HAP-1 (cell line): ENCODE measurements at regions not wholly inside any gene's neighbourhood (a gene's known extent, or its start where the extent isn't known, plus 50 kb on each side); places are given as distances from the start of the nearest gene placed in this dataset.
A peak's percentile ranks its signal among the peaks of the same experiment; 100 is the strongest.
"Not testable (repeated sequence)": the region's sequence is repeated elsewhere in the genome, so short reads cannot be mapped to it uniquely, and the experiment has no call there.

ENCODE experiments used
- DNase-seq, 2 experiments: peaks; one replicate each; pipeline ENCODE4 v3.0.0-alpha.2; 2016 to 2020; ENCODE audit warnings: low spot score in 2 of 2
- H3K27me3 ChIP-seq: fragments of 250-450 bp; sonication (Bioruptor Pico); 2 replicates; pipeline ENCODE4 v1.5.1; 2020; ENCODE audit warnings: low read depth, mild to moderate bottlenecking, moderate library complexity
- H3K36me3 ChIP-seq: fragments of 250-450 bp; sonication (Bioruptor Pico); replicated peaks from 2 replicates; pipeline ENCODE4 v1.5.1; 2020; ENCODE audit warnings: mild to moderate bottlenecking
- H3K4me1 ChIP-seq: fragments of 250-450 bp; sonication (Bioruptor Pico); 2 replicates; pipeline ENCODE4 v1.5.1; 2020; ENCODE audit warnings: mild to moderate bottlenecking
- H3K4me3 ChIP-seq: fragments of 250-450 bp; sonication (Bioruptor Pico); 2 replicates; pipeline ENCODE4 v1.5.1; 2020; ENCODE audit warnings: mild to moderate bottlenecking, moderate library complexity
- H3K9me3 ChIP-seq: fragments of 250-450 bp; sonication (Bioruptor Pico); 2 replicates; pipeline ENCODE4 v1.5.1; 2020; ENCODE audit warnings: mild to moderate bottlenecking, moderate library complexity
- in situ Hi-C: fragments of 300-500 bp; cut with MboI; formaldehyde crosslinking; loops from 3 replicates; pipeline ENCODE4 v1.14.3; 2020; ENCODE audit warnings: low sequenced_read_pairs, inconsistent platforms, mixed read lengths

DNA sequence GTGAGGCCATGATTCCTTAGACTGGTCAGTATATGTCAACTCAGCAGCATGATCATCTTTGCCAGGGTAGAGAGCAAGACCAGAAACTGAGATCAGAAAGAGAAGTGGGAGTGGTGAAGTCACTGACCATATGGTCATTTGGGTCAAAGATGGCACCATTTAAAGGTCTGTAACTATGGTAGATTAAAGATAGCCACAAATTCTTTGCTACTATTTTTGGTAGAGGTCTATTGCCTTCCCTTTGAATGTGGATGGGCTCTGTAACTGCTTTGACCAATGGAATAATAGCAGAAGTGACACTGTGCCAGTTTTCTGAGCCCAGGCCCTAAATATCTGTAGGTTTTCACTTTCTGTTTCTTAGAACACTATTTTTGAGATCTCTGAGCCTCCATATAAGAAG lies 117.6 kb downstream of the PCSK1 start:
- in situ Hi-C loops: no loop called here
- H3K36me3 ChIP-seq: no peaks in the 10 kb centered on the region
- H3K9me3 ChIP-seq: no peaks in the 10 kb centered on the region
- no peaks in the 10 kb centered on the region for H3K27me3 ChIP-seq
- no peak overlapping the region for H3K4me3 ChIP-seq
- DNase-seq: no peak
- H3K4me1 ChIP-seq: no peaks in the 10 kb centered on the region

GRCh38 chr5:96312383-96312782 lies 120.7 kb downstream of the PCSK1 start:
- Histone ChIP-seq H3K27me3 (no peaks in the 10 kb centered on the region), H3K9me3 (no peaks in the 10 kb centered on the region), H3K4me3 (no peak overlapping the region), H3K36me3 (no peaks in the 10 kb centered on the region), H3K4me1 (no peaks in the 10 kb centered on the region)
- no peak for DNase-seq
- in situ Hi-C loops: no loop called here

GRCh38 chr5:96307047-96307446 lies 126.0 kb downstream of the PCSK1 start:
- DNase-seq, H3K4me3 ChIP-seq, H3K4me1 ChIP-seq, H3K27me3 ChIP-seq, H3K9me3 ChIP-seq, in situ Hi-C loops, H3K36me3 ChIP-seq: not testable (repeated sequence)

DNA sequence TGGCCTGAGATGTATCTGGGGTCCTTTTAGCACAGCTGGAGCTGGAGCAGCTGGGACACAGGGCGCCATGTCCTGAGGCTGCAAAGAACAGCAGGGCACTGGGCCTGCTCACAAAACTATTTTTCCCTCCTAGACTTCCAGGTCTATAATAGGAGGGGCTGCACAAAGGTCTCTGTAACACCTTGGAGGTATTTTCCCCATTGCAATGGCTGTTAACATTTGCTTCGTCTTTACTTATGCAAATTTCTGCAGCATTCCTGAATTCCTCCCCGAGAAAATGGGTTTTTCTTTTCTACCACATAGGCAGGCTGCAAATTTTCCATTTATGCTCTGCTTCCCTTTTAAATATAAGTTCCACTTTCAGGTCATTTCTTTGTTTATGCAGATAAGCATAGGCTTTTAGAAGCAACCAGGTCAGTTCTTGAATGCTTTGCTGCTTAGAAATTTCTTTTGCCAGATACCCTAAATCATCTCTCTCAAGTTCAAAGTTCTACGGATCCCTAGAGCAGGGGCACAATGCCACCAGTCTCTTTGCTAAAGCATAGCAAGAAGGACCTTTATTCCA lies 130.8 kb downstream of the PCSK1 start:
- Histone ChIP-seq H3K4me3 (no peak overlapping the region), H3K9me3 (peaks cover 9% of the 10 kb centered on the region; the same call in 1 of the 2 replicates), H3K36me3 (no peaks in the 10 kb centered on the region), H3K4me1 (peaks cover 7% of the 10 kb centered on the region; the same call in 1 of the 2 replicates), H3K27me3 (no peaks in the 10 kb centered on the region)
- peak; percentile 14 to 23 for DNase-seq
- in situ Hi-C loops: no loop called here

DNA sequence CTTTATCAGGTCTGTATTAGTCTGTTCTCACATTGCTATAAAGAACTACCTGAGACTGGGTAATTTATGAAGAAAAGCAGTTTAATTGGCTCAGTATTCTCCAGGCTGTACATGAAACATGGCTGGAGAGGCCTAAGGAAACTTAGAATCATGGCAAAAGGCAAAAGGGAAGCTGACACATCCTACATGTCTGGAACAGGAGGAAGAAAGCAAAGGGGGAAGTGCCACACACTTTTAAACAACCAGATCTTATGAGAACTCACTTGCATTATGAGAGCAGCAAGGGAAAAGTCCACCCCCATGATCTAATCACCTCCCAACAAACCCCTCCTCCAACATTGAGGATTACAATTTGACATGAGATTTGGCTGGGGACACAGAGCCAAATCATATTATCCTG lies 132.1 kb downstream of the PCSK1 start:
- in situ Hi-C loops: no loop called here
- Histone ChIP-seq H3K4me1 (peaks cover 7% of the 10 kb centered on the region; the same call in 1 of the 2 replicates), H3K27me3 (no peaks in the 10 kb centered on the region), H3K4me3 (no peak overlapping the region), H3K36me3 (no peaks in the 10 kb centered on the region), H3K9me3 (peaks cover 9% of the 10 kb centered on the region; the same call in 1 of the 2 replicates)
- DNase-seq: no peak

DNA sequence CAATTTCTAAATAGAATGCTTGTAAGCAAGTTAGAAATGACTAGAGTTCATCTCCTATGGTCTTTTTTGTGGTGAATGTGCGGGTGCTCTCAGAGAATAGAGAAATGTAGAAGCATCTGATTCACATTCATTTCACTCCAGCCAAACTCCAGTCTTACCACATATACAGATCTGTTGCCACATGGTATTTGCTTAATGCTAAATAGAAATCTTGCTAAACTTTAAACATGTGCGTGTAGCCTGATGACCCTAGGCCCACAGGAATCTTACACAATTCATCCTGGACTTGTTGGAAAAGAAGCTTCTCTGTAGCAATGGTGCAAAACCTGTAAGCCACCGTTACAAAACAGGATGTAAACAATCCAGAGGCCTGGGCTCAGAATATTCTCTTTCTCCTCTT lies 135.2 kb downstream of the PCSK1 start:
- H3K36me3 ChIP-seq: no peaks in the 10 kb centered on the region
- H3K4me3 ChIP-seq: no peak overlapping the region
- H3K27me3 ChIP-seq: no peaks in the 10 kb centered on the region
- peaks cover 1% of the 10 kb centered on the region; the same call in 1 of the 2 replicates for H3K9me3 ChIP-seq
- peaks cover 7% of the 10 kb centered on the region; the same call in 1 of the 2 replicates for H3K4me1 ChIP-seq
- no peak for DNase-seq
- in situ Hi-C loops: no loop called here

GRCh38 chr5:96297290-96297689 lies 135.8 kb downstream of the PCSK1 start:
- in situ Hi-C loops: no loop called here
- DNase-seq: no peak
- Histone ChIP-seq H3K4me1 (peaks cover 3% of the 10 kb centered on the region; the same call in 1 of the 2 replicates), H3K9me3 (no peaks in the 10 kb centered on the region), H3K36me3 (no peaks in the 10 kb centered on the region), H3K27me3 (no peaks in the 10 kb centered on the region), H3K4me3 (no peak overlapping the region)

- Histone ChIP-seq H3K4me3 (no peak overlapping the region), H3K27me3 (no peaks in the 10 kb centered on the region), H3K36me3 (no peaks in the 10 kb centered on the region), H3K4me1 (no peaks in the 10 kb centered on the region), H3K9me3 (no peaks in the 10 kb centered on the region)
- no peak for DNase-seq
- in situ Hi-C loops: no loop called here
These were observed 138.2 kb downstream of the PCSK1 start for GRCh38 chr5:96294884-96295202.

DNA sequence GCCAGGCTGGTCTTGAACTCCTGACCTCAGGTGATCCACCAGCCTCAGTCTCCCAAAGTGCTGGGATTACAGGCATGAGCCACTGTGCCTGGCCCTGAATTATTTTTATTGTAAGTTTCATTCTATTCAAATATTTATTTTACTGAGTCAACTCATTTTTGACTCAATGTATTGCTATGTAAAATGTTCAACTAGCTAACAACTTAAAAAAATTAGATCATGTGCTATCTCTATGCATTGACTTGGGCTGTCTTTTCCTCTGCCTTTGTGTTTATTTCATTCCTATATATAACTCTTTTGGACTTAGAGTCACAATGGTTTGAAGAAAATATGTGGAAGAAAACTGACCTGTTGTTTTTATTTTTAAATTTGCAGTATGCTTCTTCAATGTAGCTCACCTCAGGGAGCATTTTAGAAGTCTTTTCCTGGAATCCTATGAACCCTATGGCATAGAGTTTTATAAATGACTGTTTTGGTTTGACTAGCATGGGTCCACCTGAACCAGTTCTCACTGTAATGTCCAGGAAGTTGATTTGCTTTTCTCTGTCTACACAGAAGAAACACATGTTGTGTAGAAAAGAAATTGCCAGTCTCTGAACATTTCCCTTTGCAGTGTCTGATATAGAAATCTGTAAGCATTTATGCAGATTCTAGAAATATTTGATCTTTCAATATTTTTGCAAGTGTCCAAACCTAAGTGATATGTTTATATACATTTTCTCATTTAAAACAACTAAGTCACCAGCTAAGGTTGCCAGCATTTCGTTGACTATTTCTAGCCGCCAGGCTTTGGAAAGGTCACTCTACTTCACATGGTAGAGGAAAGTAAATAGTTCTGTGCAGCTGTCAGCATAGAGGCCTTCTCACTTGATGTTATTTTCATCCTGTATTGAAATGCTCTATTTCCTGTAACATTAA lies 138.8 kb downstream of the PCSK1 start:
- Histone ChIP-seq H3K4me3 (no peak overlapping the region), H3K27me3 (no peaks in the 10 kb centered on the region), H3K36me3 (no peaks in the 10 kb centered on the region), H3K4me1 (no peaks in the 10 kb centered on the region), H3K9me3 (no peaks in the 10 kb centered on the region)
- in situ Hi-C loops: no loop called here
- DNase-seq: no peak

DNA sequence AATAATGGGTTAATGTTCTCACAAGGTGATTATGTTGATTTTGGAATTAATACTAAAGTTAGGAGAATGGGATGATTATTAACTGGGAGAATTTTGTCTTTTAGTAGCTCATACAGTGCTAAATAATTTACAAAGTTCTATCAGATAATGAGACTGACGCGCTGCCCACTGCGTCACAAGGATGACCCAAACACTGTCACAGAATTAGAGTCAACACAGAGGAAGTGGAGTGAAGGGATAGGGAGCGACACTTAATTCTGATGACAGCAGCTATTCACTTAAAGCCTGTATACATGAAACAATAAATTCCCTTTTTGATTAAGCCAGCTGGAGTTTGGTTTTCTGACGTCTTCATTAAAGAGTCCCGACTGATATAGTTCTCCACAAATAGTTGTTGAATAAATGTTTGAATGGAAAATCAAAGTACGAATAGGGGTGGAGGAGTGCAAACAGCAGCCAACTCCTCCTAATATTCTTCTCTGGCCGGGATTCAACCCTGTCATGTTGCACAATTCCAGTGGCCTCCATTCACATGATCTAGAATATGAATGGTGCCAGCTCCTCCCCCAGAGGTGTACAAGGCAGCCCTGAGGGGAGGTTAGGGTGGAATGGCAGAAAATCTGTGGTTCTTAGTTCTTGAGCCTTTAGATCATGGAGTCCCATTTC lies 140.3 kb downstream of the PCSK1 start:
- Histone ChIP-seq H3K36me3 (no peaks in the 10 kb centered on the region), H3K4me3 (no peak overlapping the region), H3K9me3 (no peaks in the 10 kb centered on the region), H3K4me1 (peaks cover 7% of the 10 kb centered on the region), H3K27me3 (no peaks in the 10 kb centered on the region)
- DNase-seq: no peak
- in situ Hi-C loops: no loop called here

GRCh38 chr5:96289287-96289686 lies 143.8 kb downstream of the PCSK1 start:
- H3K9me3 ChIP-seq, H3K36me3 ChIP-seq, H3K27me3 ChIP-seq, H3K4me3 ChIP-seq, DNase-seq, in situ Hi-C loops: not testable (repeated sequence)
- H3K4me1 ChIP-seq: peaks cover 33% of the 10 kb centered on the region

- H3K4me3 ChIP-seq: no peak overlapping the region
- no peaks in the 10 kb centered on the region for H3K36me3 ChIP-seq
- no peak for DNase-seq
- peaks cover 33% of the 10 kb centered on the region for H3K4me1 ChIP-seq
- H3K9me3 ChIP-seq: no peaks in the 10 kb centered on the region
- H3K27me3 ChIP-seq: no peaks in the 10 kb centered on the region
- in situ Hi-C loops: no loop called here
These were observed 144.2 kb downstream of the PCSK1 start for GRCh38 chr5:96288845-96289185.

DNA sequence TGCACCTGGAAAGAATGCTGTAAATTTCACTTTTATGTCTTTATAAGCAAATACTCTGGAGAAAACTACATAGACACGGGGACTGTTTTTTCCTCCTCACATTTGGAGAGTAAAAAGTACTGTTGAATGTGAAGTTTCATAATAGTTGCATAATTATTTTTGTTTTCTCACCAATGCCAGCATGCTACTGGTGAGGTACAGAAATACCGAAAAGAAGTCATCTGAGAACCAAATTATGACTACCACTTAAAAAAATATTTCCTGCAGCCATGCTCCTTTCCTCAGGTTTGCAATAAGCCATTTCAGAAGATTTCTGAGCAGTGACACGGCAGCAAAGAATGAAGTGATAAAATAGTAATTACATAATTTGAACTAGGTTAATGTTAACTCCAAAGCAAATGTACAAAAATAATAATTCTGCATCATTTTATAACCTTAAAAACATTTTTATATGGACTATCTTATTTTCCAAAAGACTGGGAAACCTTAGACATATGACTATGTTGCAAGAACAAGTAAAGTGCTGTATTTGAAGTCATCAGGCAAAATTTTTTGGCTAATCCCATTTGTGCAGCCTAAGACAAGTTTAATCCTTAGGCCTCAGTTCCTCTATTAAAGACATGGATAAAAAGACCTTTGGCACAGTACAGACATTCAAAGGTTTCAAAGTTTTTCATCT lies 144.7 kb downstream of the PCSK1 start:
- no peak for DNase-seq
- in situ Hi-C loops: no loop called here
- Histone ChIP-seq H3K9me3 (no peaks in the 10 kb centered on the region), H3K4me3 (no peak overlapping the region), H3K4me1 (peaks cover 33% of the 10 kb centered on the region), H3K27me3 (no peaks in the 10 kb centered on the region), H3K36me3 (no peaks in the 10 kb centered on the region)

GRCh38 chr5:96287136-96287535 lies 145.9 kb downstream of the PCSK1 start:
- DNase-seq: peak; percentile 54 to 94
- peaks cover 33% of the 10 kb centered on the region for H3K4me1 ChIP-seq
- H3K27me3 ChIP-seq: no peaks in the 10 kb centered on the region
- H3K9me3 ChIP-seq: no peaks in the 10 kb centered on the region
- in situ Hi-C loops: no loop called here
- H3K4me3 ChIP-seq: no peak overlapping the region
- H3K36me3 ChIP-seq: no peaks in the 10 kb centered on the region
